ENCODE measurements at regions not wholly inside any gene's neighbourhood (a gene's known extent, or its start where the extent isn't known, plus 50 kb on each side); places are given as distances from the start of the nearest gene placed in this dataset.

DNA sequence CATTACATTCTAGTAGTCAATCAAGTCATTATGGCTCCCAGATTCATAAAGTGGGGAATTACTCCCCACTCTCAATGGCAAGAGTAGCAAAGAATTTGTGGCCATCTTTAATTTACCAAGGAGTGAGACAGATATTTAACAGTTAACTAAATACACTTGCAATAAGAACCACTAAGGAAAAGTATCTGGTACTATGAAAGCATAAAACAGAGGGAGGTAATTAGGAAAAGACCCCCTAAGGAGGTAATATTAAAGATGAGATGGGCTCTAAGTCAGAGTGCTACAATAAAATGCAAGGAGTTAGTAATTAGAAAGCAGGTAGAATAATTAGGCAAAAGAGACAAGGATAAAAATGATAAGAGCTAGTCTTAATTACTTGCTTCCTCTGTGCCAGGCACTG is 301.9 kb downstream of the CHL1 start:
- no peak overlapping the region for H3K4me3 ChIP-seq (ENCODE audit: low read depth, low read length)
- no peak overlapping the region for H3K27ac ChIP-seq
- H3K27me3 ChIP-seq (replicated peaks), result no peaks in the 10 kb centered on the region
- DNase-seq, result no peak
- no peaks in the 10 kb centered on the region for H3K36me3 ChIP-seq (replicated peaks)
- in situ Hi-C loops (cut with HindIII; ENCODE audit: low pct_ligation_motif_present, low sequenced_read_pairs), result no loop called here
- TF ChIP-seq, protein P1, sequence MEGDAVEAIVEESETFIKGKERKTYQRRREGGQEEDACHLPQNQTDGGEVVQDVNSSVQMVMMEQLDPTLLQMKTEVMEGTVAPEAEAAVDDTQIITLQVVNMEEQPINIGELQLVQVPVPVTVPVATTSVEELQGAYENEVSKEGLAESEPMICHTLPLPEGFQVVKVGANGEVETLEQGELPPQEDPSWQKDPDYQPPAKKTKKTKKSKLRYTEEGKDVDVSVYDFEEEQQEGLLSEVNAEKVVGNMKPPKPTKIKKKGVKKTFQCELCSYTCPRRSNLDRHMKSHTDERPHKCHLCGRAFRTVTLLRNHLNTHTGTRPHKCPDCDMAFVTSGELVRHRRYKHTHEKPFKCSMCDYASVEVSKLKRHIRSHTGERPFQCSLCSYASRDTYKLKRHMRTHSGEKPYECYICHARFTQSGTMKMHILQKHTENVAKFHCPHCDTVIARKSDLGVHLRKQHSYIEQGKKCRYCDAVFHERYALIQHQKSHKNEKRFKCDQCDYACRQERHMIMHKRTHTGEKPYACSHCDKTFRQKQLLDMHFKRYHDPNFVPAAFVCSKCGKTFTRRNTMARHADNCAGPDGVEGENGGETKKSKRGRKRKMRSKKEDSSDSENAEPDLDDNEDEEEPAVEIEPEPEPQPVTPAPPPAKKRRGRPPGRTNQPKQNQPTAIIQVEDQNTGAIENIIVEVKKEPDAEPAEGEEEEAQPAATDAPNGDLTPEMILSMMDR (IDR thresholded peaks at IDR 0.05; ENCODE audit: low read depth, low read length, missing control alignments), result no peak

DNA sequence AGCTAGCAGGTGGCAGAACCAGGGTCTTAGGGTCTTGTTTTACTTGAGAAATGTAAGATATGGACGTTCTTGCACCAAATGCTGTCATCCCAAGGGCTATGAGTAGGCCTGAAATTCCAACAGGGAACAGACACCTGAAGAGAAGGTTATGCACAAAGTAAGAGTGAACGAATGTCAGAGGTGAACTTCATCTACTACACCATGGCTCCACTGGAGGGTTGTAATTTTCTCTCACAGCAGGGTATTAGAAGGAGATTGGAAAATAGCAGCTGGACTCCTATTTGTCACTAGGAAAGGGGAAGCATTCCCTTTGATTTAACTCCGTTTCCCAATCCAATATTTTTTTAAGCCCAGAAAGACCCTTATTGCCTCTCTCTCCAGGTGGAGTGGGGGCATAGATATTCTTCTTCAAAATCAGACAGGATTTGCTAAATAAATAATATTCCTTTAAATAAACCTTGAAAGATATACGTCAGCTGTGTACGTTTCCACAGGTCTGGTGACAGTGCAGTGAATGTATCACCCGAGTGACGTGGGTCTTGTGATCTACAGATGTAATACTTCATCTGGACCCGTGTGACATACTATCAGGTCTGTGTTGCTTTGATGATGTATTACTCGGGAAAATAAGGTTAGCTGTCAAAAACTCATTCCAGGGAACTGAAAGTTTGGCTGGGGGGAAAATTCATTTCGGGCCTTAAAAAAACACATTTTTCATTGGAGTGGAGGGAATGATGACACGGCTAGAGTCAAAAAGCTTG is 302.6 kb downstream of the CHL1 start:
- DNase-seq, result no peak
- TF ChIP-seq, protein P1 (IDR thresholded peaks at IDR 0.05; ENCODE audit: low read depth, low read length, missing control alignments), result no peak
- Histone ChIP-seq H3K4me3 (ENCODE audit: low read depth, low read length) (no peak overlapping the region), H3K36me3 (replicated peaks) (no peaks in the 10 kb centered on the region), H3K27ac (no peak overlapping the region), H3K27me3 (replicated peaks) (no peaks in the 10 kb centered on the region)
- in situ Hi-C loops (cut with HindIII; ENCODE audit: low pct_ligation_motif_present, low sequenced_read_pairs), result no loop called here

DNA sequence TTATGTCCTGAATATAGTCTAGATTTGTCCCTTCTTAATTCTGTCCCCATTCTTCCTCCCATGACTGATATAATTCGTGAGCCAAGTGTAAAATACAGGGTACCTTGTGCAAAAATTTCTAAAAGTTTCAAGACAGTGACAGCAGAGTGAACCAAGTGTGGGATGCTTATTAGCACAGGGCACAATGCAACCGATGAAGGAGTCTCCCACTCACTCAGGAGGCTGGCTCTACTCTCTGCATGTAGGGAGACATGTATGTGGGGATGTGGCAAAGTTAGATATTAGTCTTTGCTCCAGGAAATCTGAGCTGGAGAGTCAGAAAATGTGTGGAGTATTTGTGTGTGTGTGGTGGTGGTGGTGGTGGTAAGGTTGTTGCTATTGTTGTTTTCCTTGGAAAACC is 305.9 kb downstream of the CHL1 start:
- Histone ChIP-seq H3K36me3 (replicated peaks) (no peaks in the 10 kb centered on the region), H3K27me3 (replicated peaks) (no peaks in the 10 kb centered on the region), H3K4me3 (ENCODE audit: low read depth, low read length) (no peak overlapping the region), H3K27ac (no peak overlapping the region)
- in situ Hi-C loops (cut with HindIII; ENCODE audit: low pct_ligation_motif_present, low sequenced_read_pairs), result no loop called here
- no peak for DNase-seq
- TF ChIP-seq, protein P1 (IDR thresholded peaks at IDR 0.05; ENCODE audit: low read depth, low read length, missing control alignments), result no peak

DNA sequence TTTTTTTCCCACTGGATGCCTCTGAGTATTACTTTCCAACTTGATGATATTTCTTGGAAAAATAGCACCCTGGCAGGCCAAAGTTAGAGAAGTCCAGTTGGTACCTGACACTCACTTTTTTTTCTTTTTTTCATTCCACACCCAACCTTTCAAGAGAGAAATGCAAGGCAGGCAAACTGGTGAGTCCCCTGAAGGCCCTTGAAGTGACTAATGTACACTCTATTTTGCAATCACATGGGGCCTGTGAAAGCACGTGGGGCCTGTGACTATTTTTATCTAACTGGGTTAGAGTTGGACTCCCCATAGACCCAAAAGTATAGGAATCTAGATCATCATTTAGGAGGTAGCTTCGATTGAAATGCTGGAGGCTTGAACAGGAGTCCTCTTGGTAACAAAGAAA is 316.7 kb downstream of the CHL1 start:
- no peak for DNase-seq
- no peaks in the 10 kb centered on the region for H3K36me3 ChIP-seq (replicated peaks)
- in situ Hi-C loops (cut with HindIII; ENCODE audit: low pct_ligation_motif_present, low sequenced_read_pairs), result no loop called here
- H3K4me3 ChIP-seq (ENCODE audit: low read depth, low read length), result no peak overlapping the region
- TF ChIP-seq, protein P1 (IDR thresholded peaks at IDR 0.05; ENCODE audit: low read depth, low read length, missing control alignments), result no peak
- no peaks in the 10 kb centered on the region for H3K27me3 ChIP-seq (replicated peaks)
- no peak overlapping the region for H3K27ac ChIP-seq

DNA sequence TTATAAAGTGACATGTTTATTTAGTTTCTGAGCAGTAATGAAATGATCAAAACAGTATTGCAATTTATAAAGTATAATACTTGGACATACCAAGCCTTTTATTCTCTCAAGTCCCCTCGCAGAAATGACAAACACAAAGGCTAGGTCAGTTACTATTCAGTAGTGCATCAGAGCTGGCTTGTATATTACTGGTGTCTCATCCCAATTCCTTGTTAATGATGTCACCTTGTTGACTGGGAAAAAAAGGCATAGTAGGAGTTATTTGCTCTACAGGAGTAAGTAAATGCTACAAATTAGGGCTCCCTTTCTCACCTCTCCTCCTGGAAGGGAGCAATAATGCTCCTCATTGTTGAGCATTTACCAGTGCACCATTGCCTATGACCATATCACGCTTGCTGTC is 317.6 kb downstream of the CHL1 start:
- DNase-seq, result no peak
- TF ChIP-seq, protein P1 (IDR thresholded peaks at IDR 0.05; ENCODE audit: low read depth, low read length, missing control alignments), result no peak
- no peak overlapping the region for H3K4me3 ChIP-seq (ENCODE audit: low read depth, low read length)
- no peaks in the 10 kb centered on the region for H3K36me3 ChIP-seq (replicated peaks)
- in situ Hi-C loops (cut with HindIII; ENCODE audit: low pct_ligation_motif_present, low sequenced_read_pairs), result no loop called here
- no peak overlapping the region for H3K27ac ChIP-seq
- no peaks in the 10 kb centered on the region for H3K27me3 ChIP-seq (replicated peaks)

DNA sequence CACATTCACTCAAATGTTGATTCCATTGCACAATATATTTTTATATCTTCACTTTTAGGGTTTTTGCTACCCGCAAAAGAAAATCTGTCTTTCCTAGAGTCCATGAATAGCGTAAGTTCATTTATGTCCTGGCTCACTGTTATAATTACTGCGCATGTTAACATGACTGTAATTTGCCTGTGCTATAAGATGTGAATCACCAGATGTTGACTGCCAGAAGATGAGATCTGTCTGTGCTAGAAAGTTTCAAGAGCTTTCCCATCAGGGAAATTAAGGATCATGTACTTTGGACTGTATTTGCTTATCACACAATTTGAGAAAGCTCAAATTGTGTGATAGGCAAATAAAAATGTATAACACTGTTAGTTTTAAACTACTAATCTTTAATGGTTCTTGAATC is 322.5 kb downstream of the CHL1 start:
- TF ChIP-seq, protein P1 (IDR thresholded peaks at IDR 0.05; ENCODE audit: low read depth, low read length, missing control alignments), result no peak
- Histone ChIP-seq H3K36me3 (replicated peaks) (no peaks in the 10 kb centered on the region), H3K27me3 (replicated peaks) (no peaks in the 10 kb centered on the region), H3K4me3 (ENCODE audit: low read depth, low read length) (no peak overlapping the region), H3K27ac (no peak overlapping the region)
- DNase-seq, result no peak
- in situ Hi-C loops (cut with HindIII; ENCODE audit: low pct_ligation_motif_present, low sequenced_read_pairs), result no loop called here

Measured in brain microvascular endothelial cell (primary cell).